ENCODE measurements at regions not wholly inside any gene's neighbourhood (a gene's known extent, or its start where the extent isn't known, plus 50 kb on each side); places are given as distances from the start of the nearest gene placed in this dataset.

- no peaks in the 10 kb centered on the region for H3K36me3 Mint-ChIP-seq
- Histone ChIP-seq H3K27me3 (no peaks in the 10 kb centered on the region), H3K36me3 (no peaks in the 10 kb centered on the region), H3K4me2 (no peak overlapping the region), H3K9me3 (ENCODE audit: low read depth) (no peaks in the 10 kb centered on the region), H3K4me1 (no peaks in the 10 kb centered on the region), H3K9ac (no peak overlapping the region), H3K79me2 (ENCODE audit: low read depth) (no peaks in the 10 kb centered on the region), H3F3A (ENCODE audit: low read depth) (no peaks in the 10 kb centered on the region), H4K20me1 (ENCODE audit: low read depth) (no peaks in the 10 kb centered on the region), H3K4me3 (no peak overlapping the region), H3K27ac (no peak overlapping the region), H2AFZ (replicated peaks) (no peak overlapping the region)
- TF ChIP-seq EZH2 (IDR thresholded peaks at IDR 0.05) (no peak), CTCF (IDR thresholded peaks at IDR 0.05) (no peak), EZH2phosphoT487 (IDR thresholded peaks at IDR 0.05) (no peak)
- H3K27ac Mint-ChIP-seq: no peak overlapping the region
- DNase-seq (ENCODE audit: low spot score): no peak
- peaks cover 13% of the 10 kb centered on the region for H3K4me1 Mint-ChIP-seq
- H3K4me3 Mint-ChIP-seq: no peak overlapping the region
- peaks cover 5% of the 10 kb centered on the region for H3K27me3 Mint-ChIP-seq (ENCODE audit: insufficient read depth, low read depth)
- peaks cover 2% of the 10 kb centered on the region for H3K9me3 Mint-ChIP-seq
These were observed 163.5 kb upstream of the POU3F3 start for GRCh38 chr2:104690255-104690984.

- no peak for DNase-seq (ENCODE audit: low spot score)
- no peak for TF ChIP-seq CTCF (IDR thresholded peaks at IDR 0.05)
- no peak for TF ChIP-seq EZH2phosphoT487 (IDR thresholded peaks at IDR 0.05)
- TF ChIP-seq EZH2 (IDR thresholded peaks at IDR 0.05): no peak
These were observed 155.6 kb upstream of the POU3F3 start for GRCh38 chr2:104698276-104698675.

GRCh38 chr2:104701411-104701911 lies 152.5 kb upstream of the POU3F3 start:
- Histone ChIP-seq H3K27me3 (no peaks in the 10 kb centered on the region), H3K27ac (no peak overlapping the region), H3K36me3 (no peaks in the 10 kb centered on the region), H3K4me2 (peak overlapping the region; percentile 69), H3K4me3 (no peak overlapping the region), H3K79me2 (ENCODE audit: low read depth) (no peaks in the 10 kb centered on the region), H3K9me3 (ENCODE audit: low read depth) (no peaks in the 10 kb centered on the region), H3F3A (ENCODE audit: low read depth) (no peaks in the 10 kb centered on the region), H3K9ac (no peak overlapping the region), H3K4me1 (peaks cover 49% of the 10 kb centered on the region), H2AFZ (replicated peaks) (no peak overlapping the region), H4K20me1 (ENCODE audit: low read depth) (no peaks in the 10 kb centered on the region)
- DNase-seq (ENCODE audit: low spot score): no peak
- Mint-ChIP-seq H3K4me3 (no peak overlapping the region), H3K4me1 (peaks cover 75% of the 10 kb centered on the region), H3K27me3 (ENCODE audit: insufficient read depth, low read depth) (peaks cover 2% of the 10 kb centered on the region), H3K9me3 (peaks cover 2% of the 10 kb centered on the region), H3K27ac (peak overlapping the region; percentile 65), H3K36me3 (no peaks in the 10 kb centered on the region)
- TF ChIP-seq EZH2phosphoT487 (IDR thresholded peaks at IDR 0.05) (no peak), CTCF (IDR thresholded peaks at IDR 0.05) (no peak), EZH2 (IDR thresholded peaks at IDR 0.05) (no peak)

More at GRCh38 chr2:104698276-104698675, 155.6 kb upstream of the POU3F3 start:
- H3K4me1 Mint-ChIP-seq: peaks cover 43% of the 10 kb centered on the region
- no peaks in the 10 kb centered on the region for H3K36me3 Mint-ChIP-seq
- H3K4me3 ChIP-seq: no peak overlapping the region
- H3K36me3 ChIP-seq: no peaks in the 10 kb centered on the region
- H3K9me3 ChIP-seq (ENCODE audit: low read depth): no peaks in the 10 kb centered on the region
- no peak overlapping the region for H3K4me2 ChIP-seq
- peaks cover 17% of the 10 kb centered on the region for H3K4me1 ChIP-seq
- no peaks in the 10 kb centered on the region for H4K20me1 ChIP-seq (ENCODE audit: low read depth)
- H3K9me3 Mint-ChIP-seq: peaks cover 7% of the 10 kb centered on the region
- no peak overlapping the region for H2AFZ ChIP-seq (replicated peaks)
- no peaks in the 10 kb centered on the region for H3F3A ChIP-seq (ENCODE audit: low read depth)
- no peak overlapping the region for H3K4me3 Mint-ChIP-seq
- H3K27me3 ChIP-seq: no peaks in the 10 kb centered on the region
- H3K9ac ChIP-seq: no peak overlapping the region
- no peak overlapping the region for H3K27ac Mint-ChIP-seq
- no peaks in the 10 kb centered on the region for H3K79me2 ChIP-seq (ENCODE audit: low read depth)
- H3K27ac ChIP-seq: no peak overlapping the region
- peaks cover 4% of the 10 kb centered on the region for H3K27me3 Mint-ChIP-seq (ENCODE audit: insufficient read depth, low read depth)

Data from neural progenitor cell (in vitro differentiated cells).